ENCODE measurements at regions not wholly inside any gene's neighbourhood (a gene's known extent, or its start where the extent isn't known, plus 50 kb on each side); places are given as distances from the start of the nearest gene placed in this dataset.

GRCh38 chr12:124652661-124653060, 85.2 kb upstream of the NCOR2 start:
- TF ChIP-seq POLR2A (IDR thresholded peaks at IDR 0.05) (no peak), EP300 (IDR thresholded peaks at IDR 0.05) (no peak), POLR2AphosphoS5 (IDR thresholded peaks at IDR 0.05) (no peak)
- TF ChIP-seq, protein P1, sequence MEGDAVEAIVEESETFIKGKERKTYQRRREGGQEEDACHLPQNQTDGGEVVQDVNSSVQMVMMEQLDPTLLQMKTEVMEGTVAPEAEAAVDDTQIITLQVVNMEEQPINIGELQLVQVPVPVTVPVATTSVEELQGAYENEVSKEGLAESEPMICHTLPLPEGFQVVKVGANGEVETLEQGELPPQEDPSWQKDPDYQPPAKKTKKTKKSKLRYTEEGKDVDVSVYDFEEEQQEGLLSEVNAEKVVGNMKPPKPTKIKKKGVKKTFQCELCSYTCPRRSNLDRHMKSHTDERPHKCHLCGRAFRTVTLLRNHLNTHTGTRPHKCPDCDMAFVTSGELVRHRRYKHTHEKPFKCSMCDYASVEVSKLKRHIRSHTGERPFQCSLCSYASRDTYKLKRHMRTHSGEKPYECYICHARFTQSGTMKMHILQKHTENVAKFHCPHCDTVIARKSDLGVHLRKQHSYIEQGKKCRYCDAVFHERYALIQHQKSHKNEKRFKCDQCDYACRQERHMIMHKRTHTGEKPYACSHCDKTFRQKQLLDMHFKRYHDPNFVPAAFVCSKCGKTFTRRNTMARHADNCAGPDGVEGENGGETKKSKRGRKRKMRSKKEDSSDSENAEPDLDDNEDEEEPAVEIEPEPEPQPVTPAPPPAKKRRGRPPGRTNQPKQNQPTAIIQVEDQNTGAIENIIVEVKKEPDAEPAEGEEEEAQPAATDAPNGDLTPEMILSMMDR (IDR thresholded peaks at IDR 0.05), result no peak

Data from upper lobe of left lung (tissue), 4 donors.